Neuronal stem cell (in vitro differentiated cells): ENCODE measurements at regions not wholly inside any gene's neighbourhood (a gene's known extent, or its start where the extent isn't known, plus 50 kb on each side); places are given as distances from the start of the nearest gene placed in this dataset.

Experiments used
- DNase-seq: peaks from one replicate; pipeline ENCODE4 v3.0.0-alpha.2; 2013; ENCODE audit warnings: low spot score
- H2AFZ ChIP-seq: one replicate; pipeline ENCODE4 v1.6.1; 2013; ENCODE audit warnings: mild to moderate bottlenecking, low read length, inconsistent platforms
- H2AK5ac ChIP-seq: 2 replicates; pipeline ENCODE4 v1.6.1; 2013; ENCODE audit warnings: low read depth, mild to moderate bottlenecking, inconsistent platforms, low read length, moderate library complexity, mixed read lengths
- H2BK120ac ChIP-seq: 2 replicates; pipeline ENCODE4 v1.6.1; 2013; ENCODE audit warnings: low read depth, mild to moderate bottlenecking, inconsistent platforms, low read length, moderate library complexity, mixed read lengths
- H2BK12ac ChIP-seq: one replicate; pipeline ENCODE4 v1.6.1; 2013; ENCODE audit warnings: low read length, inconsistent platforms
- H2BK15ac ChIP-seq: 2 replicates; pipeline ENCODE4 v1.6.1; 2013; ENCODE audit warnings: mild to moderate bottlenecking, low read length, inconsistent platforms, mixed read lengths
- H2BK5ac ChIP-seq: one replicate; pipeline ENCODE4 v1.6.1; 2013; ENCODE audit warnings: inconsistent platforms, mild to moderate bottlenecking, low read length, moderate library complexity
- H3K14ac ChIP-seq: one replicate; pipeline ENCODE4 v1.6.1; 2013; ENCODE audit warnings: low read length, inconsistent platforms
- H3K18ac ChIP-seq: 2 replicates; pipeline ENCODE4 v1.6.1; 2013; ENCODE audit warnings: low read length, inconsistent platforms
- H3K23ac ChIP-seq: 2 replicates; pipeline ENCODE4 v1.6.1; 2013; ENCODE audit warnings: low read depth, mild to moderate bottlenecking, mixed read lengths, low read length, inconsistent platforms; ENCODE audit not compliant: poor library complexity
- H3K27ac ChIP-seq: replicated peaks from 3 replicates; pipeline ENCODE4 v1.5.1; 2013; ENCODE audit warnings: low read length, inconsistent platforms
- H3K27me3 ChIP-seq, 3 experiments: 2 replicates each; pipeline ENCODE4 v1.6.1; 2013; ENCODE audit warnings: low read length in 3 of 3, mild to moderate bottlenecking in 2 of 3, inconsistent platforms in 1 of 3, low read depth in 1 of 3, mixed read lengths in 1 of 3, moderate library complexity in 1 of 3; ENCODE audit not compliant: control insufficient read depth in 3 of 3, insufficient read depth in 3 of 3
- H3K36me3 ChIP-seq, 2 donors: replicated peaks in 1 of 2; 2 replicates each; pipeline ENCODE4 v1.6.1; 2013; ENCODE audit warnings: low read length in 2 of 2; ENCODE audit not compliant: control insufficient read depth in 2 of 2, insufficient read depth in 2 of 2
- H3K4ac ChIP-seq: 2 replicates; pipeline ENCODE4 v1.6.1; 2013; ENCODE audit warnings: inconsistent platforms, mild to moderate bottlenecking, low read length, moderate library complexity
- H3K4me1 ChIP-seq, 2 donors: 1 replicate in 1 of 2; 2 replicates in 1 of 2; pipeline ENCODE4 v1.6.1; 2013; ENCODE audit warnings: low read length in 2 of 2, low read depth in 1 of 2; ENCODE audit not compliant: control insufficient read depth in 2 of 2, insufficient read depth in 1 of 2
- H3K4me2 ChIP-seq: one replicate; pipeline ENCODE4 v1.6.1; 2013; ENCODE audit warnings: mild to moderate bottlenecking, low read length, inconsistent platforms; ENCODE audit not compliant: insufficient read depth, poor library complexity, severe bottlenecking
- H3K4me3 ChIP-seq, 2 donors: 2 replicates each; pipeline ENCODE4 v1.5.1; 2013; ENCODE audit warnings: low read length in 2 of 2, mild to moderate bottlenecking in 2 of 2, inconsistent platforms in 1 of 2, moderate library complexity in 1 of 2
- H3K79me1 ChIP-seq: one replicate; pipeline ENCODE4 v1.6.1; 2013; ENCODE audit warnings: low read depth, mild to moderate bottlenecking, inconsistent platforms, low read length, moderate library complexity
- H3K9ac ChIP-seq: one replicate; pipeline ENCODE4 v1.6.1; 2013; ENCODE audit warnings: mild to moderate bottlenecking, low read depth, low read length, inconsistent platforms; ENCODE audit not compliant: poor library complexity
- H3K9me3 ChIP-seq, 2 donors: replicated peaks in 1 of 2; 2 replicates each; pipeline versions ENCODE3 to v1.6.1; 2013; ENCODE audit warnings: low read length in 2 of 2, mild to moderate bottlenecking in 2 of 2, inconsistent platforms in 1 of 2, low read depth in 1 of 2, mixed read lengths in 1 of 2, moderate library complexity in 1 of 2; ENCODE audit not compliant: control insufficient read depth in 2 of 2, insufficient read depth in 1 of 2
- H4K8ac ChIP-seq: one replicate; pipeline ENCODE4 v1.6.1; 2013; ENCODE audit warnings: low read depth, mild to moderate bottlenecking, inconsistent platforms, low read length, moderate library complexity
- H4K91ac ChIP-seq: one replicate; pipeline ENCODE4 v1.6.1; 2013; ENCODE audit warnings: low read length, low read depth, mild to moderate bottlenecking, inconsistent platforms; ENCODE audit not compliant: poor library complexity
- WGBS, 2 donors: extraction: QIAGEN DNeasy Blood & Tissue Kit; methylation state at CpG; one replicate each; pipeline ENCODE4 v1.1.7; 2013; ENCODE audit warnings: missing lambda C conversion rate in 2 of 2, mixed read lengths in 1 of 2; ENCODE audit not compliant: insufficient read length in 2 of 2, insufficient replicate concordance in 1 of 2; ENCODE audit errors: extremely low coverage in 2 of 2; 5-methylcytosine and 5-hydroxymethylcytosine counted together

- Histone ChIP-seq H3K4ac (no peak overlapping the region), H2BK120ac (no peak overlapping the region), H2BK12ac (no peak overlapping the region), H3K36me3 (no peaks in the 10 kb centered on the region), H3K27ac (no peak overlapping the region), H3K23ac (no peak overlapping the region), H2AK5ac (no peak overlapping the region), H2BK5ac (no peak overlapping the region), H3K27me3 (no peaks in the 10 kb centered on the region), H2AFZ (no peak overlapping the region), H3K4me2 (no peak overlapping the region), H3K9ac (no peak overlapping the region), H4K91ac (no peak overlapping the region), H2BK15ac (no peak overlapping the region), H3K4me1 (no peaks in the 10 kb centered on the region), H3K79me1 (no peaks in the 10 kb centered on the region), H3K14ac (no peak overlapping the region), H4K8ac (no peak overlapping the region), H3K18ac (no peak overlapping the region), H3K4me3 (no peak overlapping the region), H3K9me3 (peaks cover 4 to 21% of the 10 kb centered on the region in 2 donors)
- DNase-seq: no peak
Observed at GRCh38 chr2:11976073-11976472, 229.6 kb downstream of the LPIN1 start.

- Histone ChIP-seq H3K9me3 (peaks cover 4 to 22% of the 10 kb centered on the region in 2 donors), H3K14ac (no peak overlapping the region), H3K18ac (peak overlapping the region; percentile 75), H3K9ac (no peak overlapping the region), H3K4me1 (no peaks in the 10 kb centered on the region), H3K4ac (no peak overlapping the region), H2BK12ac (no peak overlapping the region), H2BK5ac (no peak overlapping the region), H4K8ac (no peak overlapping the region), H3K36me3 (no peaks in the 10 kb centered on the region), H3K79me1 (no peaks in the 10 kb centered on the region), H2AFZ (no peak overlapping the region), H3K23ac (no peak overlapping the region), H2BK120ac (no peak overlapping the region), H4K91ac (no peak overlapping the region), H3K27me3 (no peaks in the 10 kb centered on the region), H3K4me2 (no peak overlapping the region), H2BK15ac (no peak overlapping the region), H2AK5ac (peak overlapping the region; percentile 6), H3K4me3 (no peak overlapping the region), H3K27ac (no peak overlapping the region)
- no CpG with 5 or more reads among the region's 8 CpGs for WGBS, 2 donors
- DNase-seq: no peak
Observed at GRCh38 chr2:11977766-11978524, 231.5 kb downstream of the LPIN1 start.

GRCh38 chr2:11980809-11981208 lies 234.4 kb downstream of the LPIN1 start:
- Histone ChIP-seq H2BK12ac (no peak overlapping the region), H4K8ac (no peak overlapping the region), H2BK120ac (no peak overlapping the region), H3K4me3 (no peak overlapping the region), H3K23ac (no peak overlapping the region), H2AK5ac (no peak overlapping the region), H3K79me1 (no peaks in the 10 kb centered on the region), H3K14ac (no peak overlapping the region), H3K36me3 (no peaks in the 10 kb centered on the region), H3K4me1 (peaks cover 1 to 2% of the 10 kb centered on the region in 2 donors), H4K91ac (no peak overlapping the region), H3K27me3 (no peaks in the 10 kb centered on the region), H2BK15ac (no peak overlapping the region), H2AFZ (peak overlapping the region; percentile 19), H3K27ac (no peak overlapping the region), H3K18ac (no peak overlapping the region), H3K4ac (no peak overlapping the region), H3K9me3 (peaks cover 0 to 4% of the 10 kb centered on the region in 2 donors), H2BK5ac (no peak overlapping the region), H3K4me2 (no peak overlapping the region), H3K9ac (no peak overlapping the region)
- no CpG with 5 or more reads among the region's 9 CpGs for WGBS, 2 donors
- DNase-seq: no peak

GRCh38 chr2:11983401-11983800 lies 237.0 kb downstream of the LPIN1 start:
- Histone ChIP-seq H3K23ac (no peak overlapping the region), H3K4me2 (no peak overlapping the region), H3K4me1 (peaks cover 1 to 2% of the 10 kb centered on the region in 2 donors), H2BK120ac (no peak overlapping the region), H4K91ac (no peak overlapping the region), H2BK12ac (no peak overlapping the region), H3K9me3 (peaks cover 0 to 7% of the 10 kb centered on the region in 2 donors), H3K18ac (no peak overlapping the region), H3K27me3 (no peaks in the 10 kb centered on the region), H2AFZ (no peak overlapping the region), H2AK5ac (no peak overlapping the region), H4K8ac (no peak overlapping the region), H2BK5ac (no peak overlapping the region), H3K4ac (no peak overlapping the region), H3K36me3 (no peaks in the 10 kb centered on the region), H3K27ac (no peak overlapping the region), H2BK15ac (no peak overlapping the region), H3K9ac (no peak overlapping the region), H3K79me1 (no peaks in the 10 kb centered on the region), H3K4me3 (no peak overlapping the region), H3K14ac (no peak overlapping the region)
- WGBS, 2 donors: no CpG with 5 or more reads among the region's 4 CpGs
- no peak for DNase-seq
